ENCODE measurements at regions not wholly inside any gene's neighbourhood (a gene's known extent, or its start where the extent isn't known, plus 50 kb on each side); places are given as distances from the start of the nearest gene placed in this dataset.

DNA sequence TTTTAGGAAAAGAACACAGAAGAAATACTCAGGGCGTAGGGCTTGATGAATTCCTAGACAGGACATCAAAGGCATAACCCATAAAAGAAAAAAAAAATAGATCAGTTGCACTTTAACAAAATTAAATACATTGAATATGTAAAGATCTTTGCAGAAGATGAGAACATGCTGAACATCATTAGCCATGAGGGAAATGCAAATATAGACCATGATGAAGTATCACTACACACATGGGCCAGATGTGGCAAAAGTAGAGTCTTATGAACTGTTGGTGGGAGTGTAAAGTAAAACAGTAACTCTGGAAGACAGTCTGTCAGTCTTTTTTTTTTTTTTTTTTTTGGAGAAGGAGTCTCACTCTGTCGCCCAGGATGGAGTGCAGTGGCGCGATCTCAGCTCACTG is 246.7 kb upstream of the HSFY2 start:
- intact Hi-C loops (cut with DNase I; ENCODE audit: low total_unique reads): no loop called here
- in situ Hi-C loops (cut with MboI; ENCODE audit: low sequenced_read_pairs in 4 of 4): no loop called here
- no peaks in the 10 kb centered on the region for H3K9me3 ChIP-seq

DNA sequence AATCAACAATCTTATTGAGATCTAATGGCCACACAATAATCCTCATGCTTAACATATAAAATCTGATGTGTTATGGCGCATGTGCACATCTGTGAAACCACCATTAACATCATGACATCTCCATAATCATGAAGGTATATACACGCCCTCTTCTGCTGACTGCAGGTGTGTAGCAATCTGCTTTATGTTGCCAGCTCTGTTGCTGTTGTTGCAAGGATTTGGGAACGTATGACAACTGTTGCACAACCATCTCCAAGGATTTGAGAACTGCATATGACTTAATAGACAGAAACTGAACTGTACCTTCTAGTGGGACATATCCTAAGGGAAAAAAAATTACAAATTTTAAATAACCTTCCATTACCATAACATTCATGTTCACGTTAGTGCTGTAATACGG is 243.5 kb upstream of the HSFY2 start:
- peak; percentile 73 to 82 for ATAC-seq

More for the DNA sequence above, 246.7 kb upstream of the HSFY2 start:
- Histone ChIP-seq H3K4me1 (no peaks in the 10 kb centered on the region), H3K27ac (no peak overlapping the region), H3K27me3 (no peaks in the 10 kb centered on the region), H3K4me3 (no peak overlapping the region), H3K36me3 (no peaks in the 10 kb centered on the region)
- DNase-seq: no peak
- no peak for TF ChIP-seq POLR2A (IDR thresholded peaks at IDR 0.05)
- no peak for TF ChIP-seq CTCF (IDR thresholded peaks at IDR 0.05 in 4 of 5, conservative IDR thresholded peaks at IDR 0.05 in 1 of 5)
- ATAC-seq: no peak

DNA sequence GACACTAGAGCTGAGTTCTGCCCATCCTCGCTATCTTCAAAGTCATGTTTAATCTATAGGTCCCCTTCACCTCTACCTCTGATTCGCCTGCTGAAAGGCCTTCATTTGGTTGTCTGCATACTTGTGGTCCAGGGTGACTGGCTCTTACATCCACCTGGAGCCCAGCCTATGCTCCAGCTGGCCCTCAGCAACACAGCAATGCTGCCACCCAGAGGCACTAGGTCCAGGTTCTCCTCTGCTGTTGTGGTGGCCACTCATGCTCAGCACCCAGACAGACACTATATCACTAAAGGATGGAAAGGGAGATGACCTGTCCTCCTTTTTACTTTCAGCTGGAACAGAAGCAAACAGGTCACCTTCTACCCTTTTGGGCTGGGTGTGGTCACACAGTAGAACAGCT is 242.3 kb upstream of the HSFY2 start:
- no peaks in the 10 kb centered on the region for H3K36me3 ChIP-seq
- no peak overlapping the region for H3K27ac ChIP-seq
- ATAC-seq (no peak), DNase-seq (no peak)
- in situ Hi-C loops (cut with MboI; ENCODE audit: low sequenced_read_pairs in 4 of 4) (no loop called here), intact Hi-C loops (cut with DNase I; ENCODE audit: low total_unique reads) (no loop called here)
- no peak for TF ChIP-seq CTCF (IDR thresholded peaks at IDR 0.05 in 4 of 5, conservative IDR thresholded peaks at IDR 0.05 in 1 of 5)
- TF ChIP-seq POLR2A (IDR thresholded peaks at IDR 0.05): no peak
- no peaks in the 10 kb centered on the region for H3K27me3 ChIP-seq
- peaks cover 0 to 3% of the 10 kb centered on the region in 2 donors for H3K4me1 ChIP-seq
- no peaks in the 10 kb centered on the region for H3K9me3 ChIP-seq
- H3K4me3 ChIP-seq: no peak overlapping the region

More for the DNA sequence above, 243.5 kb upstream of the HSFY2 start:
- Histone ChIP-seq H3K36me3 (no peaks in the 10 kb centered on the region), H3K27me3 (no peaks in the 10 kb centered on the region), H3K4me1 (no peaks in the 10 kb centered on the region), H3K4me3 (no peak overlapping the region), H3K9me3 (no peaks in the 10 kb centered on the region), H3K27ac (no peak overlapping the region)
- intact Hi-C loops (cut with DNase I; ENCODE audit: low total_unique reads): no loop called here
- no peak for TF ChIP-seq CTCF (IDR thresholded peaks at IDR 0.05 in 4 of 5, conservative IDR thresholded peaks at IDR 0.05 in 1 of 5)
- no peak for TF ChIP-seq POLR2A (IDR thresholded peaks at IDR 0.05)
- DNase-seq: peak in 1 of 2 donors; percentile 24
- in situ Hi-C loops (cut with MboI; ENCODE audit: low sequenced_read_pairs in 4 of 4): no loop called here

GRCh38 chrY:19015213-19015612 is 241.7 kb upstream of the HSFY2 start:
- ATAC-seq: no peak
- intact Hi-C loops (cut with DNase I; ENCODE audit: low total_unique reads) (no loop called here), in situ Hi-C loops (cut with MboI; ENCODE audit: low sequenced_read_pairs in 4 of 4) (no loop called here)
- no peaks in the 10 kb centered on the region for H3K27me3 ChIP-seq
- no peak overlapping the region for H3K4me3 ChIP-seq
- no peaks in the 10 kb centered on the region for H3K9me3 ChIP-seq
- no peaks in the 10 kb centered on the region for H3K36me3 ChIP-seq
- H3K27ac ChIP-seq: no peak overlapping the region
- peaks cover 0 to 5% of the 10 kb centered on the region in 2 donors for H3K4me1 ChIP-seq
- no peak for DNase-seq
- TF ChIP-seq CTCF (IDR thresholded peaks at IDR 0.05 in 4 of 5, conservative IDR thresholded peaks at IDR 0.05 in 1 of 5) (no peak), POLR2A (IDR thresholded peaks at IDR 0.05) (no peak)

DNA sequence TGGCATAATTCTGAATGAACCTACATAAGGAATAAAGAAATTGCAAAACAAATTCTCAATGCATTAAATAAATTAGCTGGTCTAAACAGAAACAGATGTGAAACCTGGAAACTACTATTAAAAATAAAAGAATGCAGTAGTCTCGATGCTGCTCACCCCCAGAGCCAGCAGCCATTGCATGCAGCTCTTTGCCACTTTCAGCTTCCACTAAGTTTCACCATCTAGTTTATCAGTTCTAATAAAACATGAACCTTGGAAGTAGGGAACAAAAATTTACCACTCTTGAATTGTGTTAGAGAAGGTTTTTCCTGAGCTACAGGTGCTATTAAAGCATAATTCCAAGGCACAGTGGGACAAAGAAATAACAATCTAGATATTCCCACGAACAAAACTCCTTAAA is 239.4 kb upstream of the HSFY2 start:
- H3K4me1 ChIP-seq: peaks cover 0 to 5% of the 10 kb centered on the region in 2 donors
- no peak for TF ChIP-seq CTCF (IDR thresholded peaks at IDR 0.05 in 4 of 5, conservative IDR thresholded peaks at IDR 0.05 in 1 of 5)
- TF ChIP-seq POLR2A (IDR thresholded peaks at IDR 0.05): no peak
- no peaks in the 10 kb centered on the region for H3K36me3 ChIP-seq
- in situ Hi-C loops (cut with MboI; ENCODE audit: low sequenced_read_pairs in 4 of 4): no loop called here
- DNase-seq (no peak), ATAC-seq (no peak)
- H3K27ac ChIP-seq: peak overlapping the region in 1 of 4 donors; percentile 71
- H3K9me3 ChIP-seq: no peaks in the 10 kb centered on the region
- H3K4me3 ChIP-seq: no peak overlapping the region
- no peaks in the 10 kb centered on the region for H3K27me3 ChIP-seq
- intact Hi-C loops (cut with DNase I; ENCODE audit: low total_unique reads): no loop called here

All from gastrocnemius medialis (tissue), 4 donors.